Left lung (tissue), 4 donors: ENCODE measurements at regions not wholly inside any gene's neighbourhood (a gene's known extent, or its start where the extent isn't known, plus 50 kb on each side); places are given as distances from the start of the nearest gene placed in this dataset.

Source experiments
- ATAC-seq: fragments of 200-7000 bp; cut with Tn5 transposase; one replicate; pipeline ENCODE4 v1.9.1; 2020; ENCODE audit warnings: moderate library complexity
- DNase-seq, 4 donors: peaks; one replicate each; pipeline ENCODE4 v3.0.0-alpha.2; 2013 to 2020
- H3K27ac ChIP-seq, 2 donors: fragments of 200-600 bp; sonication (generic) in 1 of 2; one replicate each; pipeline versions ENCODE4 v1.5.0 to v1.8.0; 2020 to 2021
- H3K27me3 ChIP-seq, 2 donors: fragments of 200-600 bp; sonication (generic) in 1 of 2; one replicate each; pipeline versions ENCODE4 v1.5.0 to v1.8.0; 2020 to 2021
- H3K36me3 ChIP-seq, 2 donors: fragments of 200-600 bp; sonication (generic) in 1 of 2; one replicate each; pipeline versions ENCODE4 v1.5.0 to v1.8.0; 2020 to 2021
- H3K4me1 ChIP-seq, 2 donors: fragments of 200-600 bp; one replicate each; pipeline ENCODE4 v1.8.0; 2021
- H3K4me3 ChIP-seq, 2 donors: fragments of 200-600 bp; sonication (generic) in 1 of 2; one replicate each; pipeline versions ENCODE4 v1.5.0 to v1.8.0; 2020 to 2021; ENCODE audit warnings: mild to moderate bottlenecking in 1 of 2
- H3K9me3 ChIP-seq, 2 donors: fragments of 200-600 bp; sonication (generic) in 1 of 2; one replicate each; pipeline versions ENCODE4 v1.5.0 to v1.8.0; 2020 to 2021
- intact Hi-C, 2 donors: fragments of 100-400 bp; cut with DNase I; formaldehyde crosslinking; loops; one replicate each; pipeline versions ENCODE4 v1.11.2 to v1.14.2; 2022
- TF ChIP-seq, protein P1 (sequence below), 2 donors: fragments of 200-600 bp; sonication (generic) in 1 of 2; IDR thresholded peaks; one replicate each; pipeline versions ENCODE4 v1.5.0 to v1.8.0; 2021; ENCODE audit warnings: antibody characterized with exemption in 2 of 2
- donor health status: DM: no; HTN: yes; CAD: no.
- donor health status: DM: no; HTN: no; CAD: no.

DNA sequence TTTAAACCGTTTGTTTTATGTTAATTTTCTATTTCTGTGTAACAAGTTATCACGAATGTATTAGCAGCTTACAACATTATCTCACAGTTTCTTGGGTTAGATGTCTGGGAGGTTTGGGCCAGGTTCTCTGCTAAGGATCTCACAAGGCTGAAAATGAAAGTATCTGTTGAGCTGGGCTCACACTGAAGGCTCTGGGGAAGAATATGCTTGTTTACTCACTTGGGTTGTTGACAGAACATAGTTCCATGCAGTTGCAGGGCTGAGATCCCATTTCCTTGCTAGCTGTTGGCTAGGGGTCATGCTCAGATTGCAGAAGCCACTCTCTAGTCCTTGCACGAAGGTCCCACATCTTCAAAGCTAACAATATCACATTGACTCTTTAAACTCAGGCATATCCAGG is 266.6 kb upstream of the GNAI1 start:
- H3K9me3 ChIP-seq: no peaks in the 10 kb centered on the region
- no peak overlapping the region for H3K4me3 ChIP-seq
- DNase-seq (no peak), ATAC-seq (no peak)
- H3K27me3 ChIP-seq: no peaks in the 10 kb centered on the region
- intact Hi-C loops: no loop called here
- no peaks in the 10 kb centered on the region for H3K36me3 ChIP-seq
- H3K27ac ChIP-seq: no peak overlapping the region
- TF ChIP-seq, protein P1, sequence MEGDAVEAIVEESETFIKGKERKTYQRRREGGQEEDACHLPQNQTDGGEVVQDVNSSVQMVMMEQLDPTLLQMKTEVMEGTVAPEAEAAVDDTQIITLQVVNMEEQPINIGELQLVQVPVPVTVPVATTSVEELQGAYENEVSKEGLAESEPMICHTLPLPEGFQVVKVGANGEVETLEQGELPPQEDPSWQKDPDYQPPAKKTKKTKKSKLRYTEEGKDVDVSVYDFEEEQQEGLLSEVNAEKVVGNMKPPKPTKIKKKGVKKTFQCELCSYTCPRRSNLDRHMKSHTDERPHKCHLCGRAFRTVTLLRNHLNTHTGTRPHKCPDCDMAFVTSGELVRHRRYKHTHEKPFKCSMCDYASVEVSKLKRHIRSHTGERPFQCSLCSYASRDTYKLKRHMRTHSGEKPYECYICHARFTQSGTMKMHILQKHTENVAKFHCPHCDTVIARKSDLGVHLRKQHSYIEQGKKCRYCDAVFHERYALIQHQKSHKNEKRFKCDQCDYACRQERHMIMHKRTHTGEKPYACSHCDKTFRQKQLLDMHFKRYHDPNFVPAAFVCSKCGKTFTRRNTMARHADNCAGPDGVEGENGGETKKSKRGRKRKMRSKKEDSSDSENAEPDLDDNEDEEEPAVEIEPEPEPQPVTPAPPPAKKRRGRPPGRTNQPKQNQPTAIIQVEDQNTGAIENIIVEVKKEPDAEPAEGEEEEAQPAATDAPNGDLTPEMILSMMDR (IDR thresholded peaks at IDR 0.05): no peak
- no peaks in the 10 kb centered on the region for H3K4me1 ChIP-seq

- no peak overlapping the region for H3K4me3 ChIP-seq
- H3K27ac ChIP-seq: no peak overlapping the region
- intact Hi-C loops: no loop called here
- ATAC-seq (no peak), DNase-seq (no peak)
- no peaks in the 10 kb centered on the region for H3K27me3 ChIP-seq
- no peaks in the 10 kb centered on the region for H3K36me3 ChIP-seq
- H3K4me1 ChIP-seq: no peaks in the 10 kb centered on the region
- TF ChIP-seq, protein P1 (IDR thresholded peaks at IDR 0.05): no peak
- H3K9me3 ChIP-seq: no peaks in the 10 kb centered on the region
Observed at GRCh38 chr7:79862447-79863210, 272.0 kb upstream of the GNAI1 start.

GRCh38 chr7:79855172-79855571 is 279.5 kb upstream of the GNAI1 start:
- ATAC-seq: no peak

DNA sequence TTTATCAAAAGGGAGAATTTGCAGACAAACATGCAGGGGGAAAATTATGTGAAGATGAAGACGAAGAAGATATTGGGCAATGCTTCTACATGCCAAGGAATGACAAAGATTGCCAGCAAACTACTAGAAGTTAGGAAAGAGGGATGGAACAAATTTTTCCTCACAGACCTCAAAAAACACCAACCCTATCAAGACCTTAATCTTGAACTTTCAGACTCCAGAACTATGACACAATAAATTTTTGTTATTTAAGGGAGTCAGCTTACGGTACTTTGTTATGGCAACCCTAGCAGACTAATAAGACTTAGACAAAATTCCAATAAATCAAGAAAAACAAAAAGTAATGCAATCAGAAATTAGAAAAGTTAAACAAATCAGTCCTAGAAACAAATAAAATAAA is 280.0 kb upstream of the GNAI1 start:
- H3K36me3 ChIP-seq: no peaks in the 10 kb centered on the region
- H3K27ac ChIP-seq: no peak overlapping the region
- intact Hi-C loops: no loop called here
- no peak overlapping the region for H3K4me3 ChIP-seq
- ATAC-seq: no peak
- no peaks in the 10 kb centered on the region for H3K9me3 ChIP-seq
- no peaks in the 10 kb centered on the region for H3K27me3 ChIP-seq
- TF ChIP-seq, protein P1 (IDR thresholded peaks at IDR 0.05): no peak
- no peak for DNase-seq
- no peaks in the 10 kb centered on the region for H3K4me1 ChIP-seq

More at GRCh38 chr7:79855172-79855571, 279.5 kb upstream of the GNAI1 start:
- Histone ChIP-seq H3K27me3 (no peaks in the 10 kb centered on the region), H3K4me3 (no peak overlapping the region), H3K27ac (no peak overlapping the region), H3K36me3 (no peaks in the 10 kb centered on the region), H3K4me1 (no peaks in the 10 kb centered on the region), H3K9me3 (no peaks in the 10 kb centered on the region)
- DNase-seq: no peak
- TF ChIP-seq, protein P1 (IDR thresholded peaks at IDR 0.05): no peak
- intact Hi-C loops: no loop called here

- no peaks in the 10 kb centered on the region for H3K9me3 ChIP-seq
- DNase-seq (no peak), ATAC-seq (no peak)
- H3K27me3 ChIP-seq: no peaks in the 10 kb centered on the region
- H3K27ac ChIP-seq: no peak overlapping the region
- no peak overlapping the region for H3K4me3 ChIP-seq
- intact Hi-C loops: no loop called here
- TF ChIP-seq, protein P1 (IDR thresholded peaks at IDR 0.05): no peak
- H3K4me1 ChIP-seq: no peaks in the 10 kb centered on the region
- H3K36me3 ChIP-seq: no peaks in the 10 kb centered on the region
Observed at GRCh38 chr7:79837915-79838314, 296.7 kb upstream of the GNAI1 start.
